Fibroblast of skin of left biceps (primary cell): ENCODE measurements at regions not wholly inside any gene's neighbourhood (a gene's known extent, or its start where the extent isn't known, plus 50 kb on each side); places are given as distances from the start of the nearest gene placed in this dataset.

Experiments used
- DNase-seq, 2 experiments: peaks; one replicate each; pipeline ENCODE4 v3.0.0-alpha.2; 2013; ENCODE audit warnings: low read depth in 2 of 2

- no peak for DNase-seq
Measured at GRCh38 chr11:70570693-70571395, 172.5 kb downstream of the CTTN start.

GRCh38 chr11:70572974-70573260 is 174.6 kb downstream of the CTTN start:
- no peak for DNase-seq

- no peak for DNase-seq
Measured at GRCh38 chr11:70573701-70574151, 175.4 kb downstream of the CTTN start.

- no peak for DNase-seq
Measured at GRCh38 chr11:70574725-70575347, 176.5 kb downstream of the CTTN start.

- no peak for DNase-seq
Measured at GRCh38 chr11:70575396-70576060, 177.2 kb downstream of the CTTN start.

- DNase-seq = no peak
Measured at GRCh38 chr11:70577258-70577603, 178.9 kb downstream of the CTTN start.

- no peak for DNase-seq
Measured at GRCh38 chr11:70577948-70578347, 179.6 kb downstream of the CTTN start.

- DNase-seq = no peak
Measured at GRCh38 chr11:70578371-70578770, 180.0 kb downstream of the CTTN start.

- no peak for DNase-seq
Measured at GRCh38 chr11:70578831-70579230, 180.5 kb downstream of the CTTN start.

- DNase-seq = no peak
Measured at GRCh38 chr11:70579316-70579955, 181.1 kb downstream of the CTTN start.

GRCh38 chr11:70580036-70580805 is 181.9 kb downstream of the CTTN start:
- no peak for DNase-seq

- DNase-seq = no peak
Measured at GRCh38 chr11:70581991-70582885, 183.9 kb downstream of the CTTN start.

- no peak for DNase-seq
Measured at GRCh38 chr11:70582886-70583641, 184.7 kb downstream of the CTTN start.

- no peak for DNase-seq
Measured at GRCh38 chr11:70583781-70584218, 185.5 kb downstream of the CTTN start.

GRCh38 chr11:70584498-70585235 is 186.3 kb downstream of the CTTN start:
- no peak for DNase-seq

GRCh38 chr11:70585236-70585545 is 186.9 kb downstream of the CTTN start:
- no peak for DNase-seq

GRCh38 chr11:70586261-70587074 is 188.1 kb downstream of the CTTN start:
- no peak for DNase-seq

- no peak for DNase-seq
Measured at GRCh38 chr11:70587075-70587389, 188.7 kb downstream of the CTTN start.
